HFFc6 (cell line): ENCODE measurements at regions not wholly inside any gene's neighbourhood (a gene's known extent, or its start where the extent isn't known, plus 50 kb on each side); places are given as distances from the start of the nearest gene placed in this dataset.

Experiments used
- DNase-seq: peaks from one replicate; pipeline ENCODE4 v3.0.0-alpha.2; 2018
- H3K27ac Mint-ChIP-seq: 2 replicates; pipeline ENCODE4 v1.8.0; 2020; ENCODE audit warnings: mild to moderate bottlenecking, mixed read lengths
- H3K27me3 Mint-ChIP-seq: 2 replicates; pipeline ENCODE4 v1.8.0; 2021; ENCODE audit warnings: mild to moderate bottlenecking, moderate library complexity, mixed read lengths; ENCODE audit not compliant: insufficient read depth
- H3K36me3 Mint-ChIP-seq: 2 replicates; pipeline ENCODE4 v1.8.0; 2021; ENCODE audit warnings: low read depth, mixed read lengths
- H3K4me1 Mint-ChIP-seq: 2 replicates; pipeline ENCODE4 v1.8.0; 2020; ENCODE audit warnings: low read depth, mixed read lengths
- H3K4me3 Mint-ChIP-seq: 2 replicates; pipeline ENCODE4 v1.8.0; 2020; ENCODE audit warnings: mild to moderate bottlenecking, moderate library complexity, mixed read lengths
- H3K9me3 Mint-ChIP-seq: 2 replicates; pipeline ENCODE4 v1.8.0; 2020; ENCODE audit warnings: mild to moderate bottlenecking, mixed read lengths
- CTCF ChIP-seq: fragments of 200-600 bp; sonication (generic); IDR thresholded peaks from 2 replicates; pipeline ENCODE4 v1.5.0; 2021; ENCODE audit warnings: antibody characterized with exemption, mild to moderate bottlenecking

- no peak for DNase-seq
- no peak overlapping the region for H3K4me3 Mint-ChIP-seq
- TF ChIP-seq CTCF, result no peak
- H3K36me3 Mint-ChIP-seq, result peaks cover 4% of the 10 kb centered on the region; the same call in 1 of the 2 replicates
- no peaks in the 10 kb centered on the region for H3K27me3 Mint-ChIP-seq
- peaks cover 37% of the 10 kb centered on the region for H3K9me3 Mint-ChIP-seq
- no peak overlapping the region for H3K27ac Mint-ChIP-seq
- no peaks in the 10 kb centered on the region for H3K4me1 Mint-ChIP-seq
Observed at GRCh38 chr5:104947076-104947475, 1384.5 kb upstream of the NUDT12 start.

DNA sequence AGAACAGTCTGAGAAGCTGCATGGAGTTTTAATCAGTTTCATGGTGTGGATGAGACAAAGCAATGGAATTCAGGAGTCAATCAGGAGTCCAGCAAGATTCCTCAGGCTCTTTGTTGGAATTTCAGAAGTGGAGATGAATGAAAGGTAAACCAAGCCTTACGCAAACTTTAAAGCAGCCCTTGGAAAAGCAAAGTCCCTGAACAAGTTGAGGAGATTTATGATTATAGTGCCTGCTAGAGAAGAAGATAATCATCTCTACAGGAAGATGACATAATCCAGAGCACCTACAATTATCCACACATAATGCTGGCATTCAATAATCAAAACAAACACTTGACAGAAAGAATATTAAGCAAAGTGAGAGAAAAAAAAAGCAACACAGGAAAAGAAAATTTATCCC, 1380.1 kb upstream of the NUDT12 start:
- no peak overlapping the region for H3K4me3 Mint-ChIP-seq
- H3K27ac Mint-ChIP-seq, result no peak overlapping the region
- peaks cover 37% of the 10 kb centered on the region for H3K9me3 Mint-ChIP-seq
- peaks cover 4% of the 10 kb centered on the region; the same call in 1 of the 2 replicates for H3K36me3 Mint-ChIP-seq
- no peaks in the 10 kb centered on the region for H3K4me1 Mint-ChIP-seq
- H3K27me3 Mint-ChIP-seq, result no peaks in the 10 kb centered on the region
- TF ChIP-seq CTCF, result no peak
- no peak for DNase-seq

- no peaks in the 10 kb centered on the region for H3K4me1 Mint-ChIP-seq
- no peak overlapping the region for H3K27ac Mint-ChIP-seq
Observed at GRCh38 chr5:104941030-104941645, 1378.5 kb upstream of the NUDT12 start.

GRCh38 chr5:104937598-104937997, 1375.0 kb upstream of the NUDT12 start:
- TF ChIP-seq CTCF, result no peak
- no peaks in the 10 kb centered on the region for H3K36me3 Mint-ChIP-seq
- no peak overlapping the region for H3K4me3 Mint-ChIP-seq
- DNase-seq, result no peak
- no peak overlapping the region for H3K27ac Mint-ChIP-seq
- no peaks in the 10 kb centered on the region for H3K4me1 Mint-ChIP-seq
- peaks cover 45% of the 10 kb centered on the region for H3K9me3 Mint-ChIP-seq
- no peaks in the 10 kb centered on the region for H3K27me3 Mint-ChIP-seq

More at GRCh38 chr5:104941030-104941645, 1378.5 kb upstream of the NUDT12 start:
- Mint-ChIP-seq H3K27me3 (no peaks in the 10 kb centered on the region), H3K9me3 (peaks cover 33% of the 10 kb centered on the region), H3K36me3 (peaks cover 3% of the 10 kb centered on the region; the same call in 1 of the 2 replicates), H3K4me3 (no peak overlapping the region)
- no peak for TF ChIP-seq CTCF
- DNase-seq, result no peak

- Mint-ChIP-seq H3K4me1 (no peaks in the 10 kb centered on the region), H3K4me3 (no peak overlapping the region), H3K36me3 (peaks cover 9% of the 10 kb centered on the region), H3K27ac (no peak overlapping the region), H3K9me3 (peaks cover 29% of the 10 kb centered on the region), H3K27me3 (no peaks in the 10 kb centered on the region)
- no peak for TF ChIP-seq CTCF
- no peak for DNase-seq
Observed at GRCh38 chr5:104932431-104932830, 1369.8 kb upstream of the NUDT12 start.
